HFFc6 (cell line): ENCODE measurements at regions not wholly inside any gene's neighbourhood (a gene's known extent, or its start where the extent isn't known, plus 50 kb on each side); places are given as distances from the start of the nearest gene placed in this dataset.

Source experiments
- DNase-seq: peaks from one replicate; pipeline ENCODE4 v3.0.0-alpha.2; 2018
- H3K27ac Mint-ChIP-seq: 2 replicates; pipeline ENCODE4 v1.8.0; 2020; ENCODE audit warnings: mild to moderate bottlenecking, mixed read lengths
- H3K27me3 Mint-ChIP-seq: 2 replicates; pipeline ENCODE4 v1.8.0; 2021; ENCODE audit warnings: mild to moderate bottlenecking, moderate library complexity, mixed read lengths; ENCODE audit not compliant: insufficient read depth
- H3K36me3 Mint-ChIP-seq: 2 replicates; pipeline ENCODE4 v1.8.0; 2021; ENCODE audit warnings: low read depth, mixed read lengths
- H3K4me1 Mint-ChIP-seq: 2 replicates; pipeline ENCODE4 v1.8.0; 2020; ENCODE audit warnings: low read depth, mixed read lengths
- H3K4me3 Mint-ChIP-seq: 2 replicates; pipeline ENCODE4 v1.8.0; 2020; ENCODE audit warnings: mild to moderate bottlenecking, moderate library complexity, mixed read lengths
- H3K9me3 Mint-ChIP-seq: 2 replicates; pipeline ENCODE4 v1.8.0; 2020; ENCODE audit warnings: mild to moderate bottlenecking, mixed read lengths
- CTCF ChIP-seq: fragments of 200-600 bp; sonication (generic); IDR thresholded peaks from 2 replicates; pipeline ENCODE4 v1.5.0; 2021; ENCODE audit warnings: antibody characterized with exemption, mild to moderate bottlenecking

- TF ChIP-seq CTCF = no peak
- Mint-ChIP-seq H3K27me3 (no peaks in the 10 kb centered on the region), H3K4me1 (no peaks in the 10 kb centered on the region), H3K27ac (no peak overlapping the region), H3K9me3 (peaks cover 40% of the 10 kb centered on the region), H3K36me3 (no peaks in the 10 kb centered on the region; the same call in 1 of the 2 replicates), H3K4me3 (no peak overlapping the region)
- no peak for DNase-seq
These were observed 82.7 kb upstream of the PCDH8 start for GRCh38 chr13:52931131-52931530.

- no peak for TF ChIP-seq CTCF
- Mint-ChIP-seq H3K4me3 (no peak overlapping the region), H3K36me3 (no peaks in the 10 kb centered on the region; the same call in 1 of the 2 replicates), H3K27me3 (no peaks in the 10 kb centered on the region), H3K9me3 (peaks cover 34% of the 10 kb centered on the region), H3K4me1 (no peaks in the 10 kb centered on the region), H3K27ac (no peak overlapping the region)
- DNase-seq = no peak
These were observed 81.4 kb upstream of the PCDH8 start for GRCh38 chr13:52929846-52930245.

GRCh38 chr13:52926971-52927370 is 78.5 kb upstream of the PCDH8 start:
- no peaks in the 10 kb centered on the region; the same call in 1 of the 2 replicates for H3K36me3 Mint-ChIP-seq
- H3K27me3 Mint-ChIP-seq = no peaks in the 10 kb centered on the region; the same call in 1 of the 2 replicates
- H3K4me3 Mint-ChIP-seq = no peak overlapping the region
- no peak for TF ChIP-seq CTCF
- H3K9me3 Mint-ChIP-seq = peaks cover 28% of the 10 kb centered on the region
- H3K27ac Mint-ChIP-seq = no peak overlapping the region
- no peak for DNase-seq
- H3K4me1 Mint-ChIP-seq = no peaks in the 10 kb centered on the region

GRCh38 chr13:52925775-52926285 is 77.4 kb upstream of the PCDH8 start:
- H3K27ac Mint-ChIP-seq = no peak overlapping the region
- H3K27me3 Mint-ChIP-seq = no peaks in the 10 kb centered on the region; the same call in 1 of the 2 replicates
- H3K36me3 Mint-ChIP-seq = no peaks in the 10 kb centered on the region; the same call in 1 of the 2 replicates
- TF ChIP-seq CTCF = no peak
- H3K4me3 Mint-ChIP-seq = no peak overlapping the region
- H3K9me3 Mint-ChIP-seq = peaks cover 24% of the 10 kb centered on the region
- no peak for DNase-seq
- H3K4me1 Mint-ChIP-seq = no peaks in the 10 kb centered on the region

GRCh38 chr13:52925251-52925650 is 76.8 kb upstream of the PCDH8 start:
- Mint-ChIP-seq H3K27me3 (no peaks in the 10 kb centered on the region; the same call in 1 of the 2 replicates), H3K27ac (no peak overlapping the region), H3K36me3 (no peaks in the 10 kb centered on the region; the same call in 1 of the 2 replicates), H3K4me3 (no peak overlapping the region), H3K9me3 (peaks cover 24% of the 10 kb centered on the region), H3K4me1 (no peaks in the 10 kb centered on the region)
- no peak for TF ChIP-seq CTCF
- DNase-seq = no peak
